HG03108 (cell line): ENCODE measurements at regions not wholly inside any gene's neighbourhood (a gene's known extent, or its start where the extent isn't known, plus 50 kb on each side); places are given as distances from the start of the nearest gene placed in this dataset.

Source experiments
- ATAC-seq: cut with Tn5 transposase; IDR thresholded peaks from one replicate; pipeline ENCODE4 v1.9.1; 2021; ENCODE audit warnings: moderate library complexity; ENCODE audit not compliant: unreplicated experiment

- no peak for ATAC-seq
These were observed 271.4 kb upstream of the RORA start for GRCh38 chr15:61500523-61500922.

DNA sequence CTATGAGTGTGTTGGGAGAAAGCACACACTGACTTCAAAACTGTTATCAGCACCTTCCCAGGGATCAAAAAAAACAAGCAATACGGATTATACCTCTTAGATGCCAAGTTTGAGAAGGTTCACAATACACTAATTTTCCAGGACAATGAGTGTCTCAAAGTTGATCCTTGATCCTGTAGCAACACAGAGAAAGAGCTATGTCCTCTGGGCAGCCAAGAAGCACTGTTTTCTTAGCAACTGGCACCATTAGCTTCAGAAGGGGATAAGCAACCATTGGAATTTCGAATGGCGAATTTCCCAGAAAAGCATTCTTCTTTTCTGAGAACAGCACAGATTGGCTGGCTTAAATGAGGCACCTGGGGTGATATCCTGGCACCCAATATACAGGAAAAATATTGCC, 270.3 kb upstream of the RORA start:
- no peak for ATAC-seq

GRCh38 chr15:61489571-61489970, 260.5 kb upstream of the RORA start:
- no peak for ATAC-seq

- no peak for ATAC-seq
These were observed 254.5 kb upstream of the RORA start for GRCh38 chr15:61483599-61483998.

- no peak for ATAC-seq
These were observed 252.8 kb upstream of the RORA start for GRCh38 chr15:61481886-61482285.

- no peak for ATAC-seq
These were observed 251.8 kb upstream of the RORA start for GRCh38 chr15:61480863-61481262.

DNA sequence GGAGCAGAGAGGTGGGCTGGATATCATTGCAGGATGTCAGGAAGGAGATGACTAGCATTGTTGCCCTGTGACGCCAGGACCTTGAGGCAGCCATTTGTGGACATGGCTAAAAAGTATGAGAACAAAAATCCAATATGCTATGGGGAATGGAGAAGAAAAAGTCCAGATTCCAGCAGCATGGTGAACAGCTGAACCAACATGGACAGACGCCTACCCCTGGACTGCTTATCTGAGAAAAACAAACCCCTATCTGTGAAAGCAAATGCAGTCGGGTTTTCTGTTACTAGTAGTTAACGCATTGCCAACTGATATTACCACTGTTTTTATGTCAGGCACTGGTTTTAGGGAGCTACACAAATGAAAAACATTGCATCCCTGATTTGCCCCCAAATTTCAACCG, 251.2 kb upstream of the RORA start:
- ATAC-seq = no peak

GRCh38 chr15:61479613-61480012, 250.5 kb upstream of the RORA start:
- ATAC-seq = no peak

DNA sequence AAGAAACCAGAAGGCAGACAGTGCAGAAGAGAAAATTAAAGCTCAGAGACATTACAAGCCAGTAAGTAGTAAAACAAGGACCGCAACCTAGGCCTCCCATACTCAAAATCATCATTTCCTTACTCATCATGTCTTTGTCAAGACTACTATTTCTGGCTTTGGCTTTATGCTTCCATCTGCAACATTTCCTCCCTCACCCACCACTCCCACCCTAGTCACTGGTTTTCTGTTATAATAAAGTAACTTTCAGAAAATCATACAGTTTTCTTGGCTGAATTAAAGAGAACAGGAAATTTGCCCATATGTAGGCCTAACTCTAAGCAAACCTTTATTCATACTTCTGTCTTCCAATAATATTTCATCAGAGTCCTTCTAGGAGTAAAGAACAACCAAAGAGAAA, 247.6 kb upstream of the RORA start:
- no peak for ATAC-seq

DNA sequence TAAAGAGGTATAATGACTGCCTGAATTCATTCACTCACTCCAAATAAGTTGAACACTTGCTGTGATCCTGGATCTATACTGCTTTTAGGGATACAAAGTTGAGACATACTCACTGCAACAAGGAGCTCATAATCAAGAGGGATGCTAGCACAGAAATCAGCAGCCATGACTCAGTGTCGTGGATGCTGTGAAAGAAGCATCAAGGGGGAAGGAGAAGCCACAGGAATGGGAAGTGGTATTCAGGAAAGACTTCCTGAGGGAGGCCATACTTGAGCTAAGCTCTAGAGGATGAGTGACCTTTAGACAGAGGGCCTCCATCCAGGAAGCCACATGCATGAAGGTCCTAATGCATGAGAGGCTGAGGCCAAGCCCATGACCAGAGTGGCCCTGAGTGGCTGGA, 245.7 kb upstream of the RORA start:
- no peak for ATAC-seq

GRCh38 chr15:61467823-61468222, 238.7 kb upstream of the RORA start:
- ATAC-seq = no peak

GRCh38 chr15:61459785-61460707, 230.9 kb upstream of the RORA start:
- no peak for ATAC-seq

GRCh38 chr15:61457050-61457733, 228.1 kb upstream of the RORA start:
- ATAC-seq = no peak

DNA sequence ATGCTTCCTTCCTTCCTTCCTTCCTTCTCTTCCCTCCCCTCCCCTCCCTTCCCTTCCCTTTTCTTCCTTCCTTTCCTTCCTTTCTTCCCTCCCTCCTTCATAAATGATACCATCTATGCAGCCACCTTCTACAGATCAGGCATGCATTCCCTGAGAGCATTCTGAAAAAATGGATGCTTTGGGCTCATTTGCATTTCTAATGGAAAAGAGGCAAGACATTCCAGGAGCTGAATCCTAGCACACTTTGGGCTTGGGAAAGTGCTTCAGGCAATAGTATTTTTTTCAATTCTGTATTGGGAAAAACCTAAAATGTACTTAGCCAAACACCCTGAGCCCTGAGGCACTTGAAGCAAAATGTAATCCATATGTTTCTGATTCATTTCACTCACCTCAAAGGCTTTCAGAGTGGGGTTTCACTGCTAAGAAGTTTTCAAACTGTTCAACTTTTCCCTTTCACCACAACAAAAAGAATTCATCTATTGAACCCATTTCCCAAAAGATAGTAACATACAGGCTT, 220.1 kb upstream of the RORA start:
- ATAC-seq = no peak

DNA sequence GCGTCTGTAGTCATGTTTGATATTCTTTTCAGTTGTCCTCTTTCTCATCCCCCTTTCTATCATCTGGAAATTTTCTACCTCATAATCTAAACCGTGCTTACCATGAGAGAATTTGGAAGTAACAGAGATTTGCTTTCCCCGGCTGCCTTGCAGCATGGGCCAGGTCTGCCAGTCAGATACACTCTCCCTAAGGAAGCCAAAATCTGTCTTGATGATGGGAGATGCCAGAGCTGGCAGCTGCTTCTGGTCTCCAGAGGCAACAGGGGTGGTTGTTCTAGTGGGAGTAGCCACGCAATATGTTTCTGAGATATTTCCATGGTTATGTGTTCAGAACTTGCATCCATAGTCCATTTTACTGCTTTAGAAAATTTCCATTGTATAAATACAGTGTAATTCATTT, 218.9 kb upstream of the RORA start:
- ATAC-seq = no peak

- ATAC-seq = no peak
These were observed 215.5 kb upstream of the RORA start for GRCh38 chr15:61444585-61444984.

DNA sequence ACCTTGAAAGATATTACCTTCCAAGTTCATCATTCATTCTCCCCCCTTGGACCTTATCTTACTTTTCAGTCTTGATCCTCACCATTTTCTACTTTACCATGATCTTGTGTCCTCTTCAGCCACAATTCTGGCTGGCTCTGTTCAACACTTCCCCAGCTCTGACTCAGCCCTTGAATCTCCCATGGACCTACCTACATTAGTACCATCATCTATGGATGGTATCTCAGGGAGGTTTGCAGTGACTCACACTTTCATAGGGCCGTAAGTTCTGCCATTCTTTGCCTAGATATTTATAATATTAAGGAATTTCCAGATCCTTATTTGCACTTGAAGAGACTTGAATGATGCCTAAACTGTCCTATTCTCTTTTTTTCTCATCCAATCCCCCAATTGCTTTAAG, 213.7 kb upstream of the RORA start:
- no peak for ATAC-seq

DNA sequence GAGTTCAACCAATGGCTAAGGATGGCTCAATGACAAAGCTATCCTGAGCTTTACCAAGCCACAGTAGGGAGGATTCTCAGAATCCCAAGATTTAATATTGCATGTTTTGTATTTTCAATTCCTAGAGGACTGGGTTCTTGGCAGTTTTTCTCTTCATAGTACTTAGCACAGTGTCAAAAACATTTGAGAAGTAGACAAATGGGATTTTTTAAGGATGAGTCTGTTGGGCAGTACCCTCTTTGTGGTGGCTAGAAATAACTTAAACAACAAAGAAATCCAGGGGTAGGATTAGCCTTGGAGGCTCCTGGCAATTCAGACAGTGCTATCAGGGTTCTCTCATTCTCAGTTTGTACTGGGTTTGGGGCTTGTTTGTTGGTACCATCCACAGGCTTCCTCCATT, 212.8 kb upstream of the RORA start:
- ATAC-seq = no peak

- no peak for ATAC-seq
These were observed 197.4 kb upstream of the RORA start for GRCh38 chr15:61426466-61426865.

DNA sequence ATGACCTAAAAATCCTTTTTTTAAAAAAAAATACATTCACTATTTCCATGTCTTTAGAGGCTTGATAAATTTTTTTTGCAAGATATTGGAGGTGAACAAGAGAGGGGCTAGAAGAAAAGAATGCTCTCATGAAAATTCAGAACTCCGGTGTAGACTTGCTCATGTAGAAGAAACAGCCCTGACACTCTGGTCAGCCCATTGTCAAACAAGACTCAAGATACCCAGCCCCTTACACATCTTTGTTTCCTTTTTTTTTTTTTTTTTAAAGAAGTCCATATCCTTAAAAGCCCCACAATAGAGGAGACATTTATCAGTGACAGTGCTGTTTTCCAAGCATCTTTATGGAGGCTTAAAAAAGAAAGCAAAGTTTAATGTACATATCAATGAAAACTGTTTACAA, 196.8 kb upstream of the RORA start:
- no peak for ATAC-seq

DNA sequence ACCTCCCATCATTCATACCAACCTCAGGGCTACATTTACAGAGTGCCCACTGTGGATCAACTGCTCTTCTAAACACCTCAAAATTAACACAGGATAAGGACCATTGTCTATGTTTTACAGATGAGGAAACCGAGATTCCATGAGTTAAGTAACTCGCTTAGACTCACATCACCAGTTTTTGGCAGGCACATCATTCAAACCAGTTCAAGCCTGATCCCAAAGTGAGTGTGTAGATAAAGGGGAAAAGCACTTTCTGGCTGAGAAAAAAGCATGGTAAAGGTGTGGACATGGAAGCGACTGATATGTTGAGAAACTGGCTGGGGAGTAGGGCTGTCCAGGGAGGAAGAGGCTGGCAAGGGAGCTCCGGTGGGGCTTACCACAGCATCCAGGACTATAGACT, 193.7 kb upstream of the RORA start:
- no peak for ATAC-seq

GRCh38 chr15:61421938-61422337, 192.8 kb upstream of the RORA start:
- ATAC-seq = no peak
